GM23338 (cell line): ENCODE measurements at regions not wholly inside any gene's neighbourhood (a gene's known extent, or its start where the extent isn't known, plus 50 kb on each side); places are given as distances from the start of the nearest gene placed in this dataset.

Experiments
- ATAC-seq: fragments of 200-7000 bp; cut with Tn5 transposase; 3 replicates; pipeline ENCODE4 v1.9.1; 2020
- DNase-seq: peaks from one replicate; pipeline ENCODE4 v3.0.0-alpha.2; 2015; ENCODE audit warnings: low spot score
- H2AFZ ChIP-seq: fragments of 200-600 bp; sonication (generic); 2 replicates; pipeline ENCODE4 v1.8.0; 2016; ENCODE audit warnings: antibody characterized with exemption, mild to moderate bottlenecking, moderate library complexity
- H3F3A ChIP-seq: fragments of 200-600 bp; sonication (generic); replicated peaks from 2 replicates; pipeline ENCODE4 v1.8.0; 2017; ENCODE audit warnings: antibody characterized with exemption, mixed run types, low read depth
- H3K27ac ChIP-seq: fragments of 200-600 bp; sonication (generic); 2 replicates; pipeline ENCODE4 v1.6.1; 2016; ENCODE audit warnings: low read depth
- H3K27me3 ChIP-seq: fragments of 200-600 bp; sonication (generic); 2 replicates; pipeline ENCODE4 v1.8.0; 2016; ENCODE audit warnings: mild to moderate bottlenecking, mixed run types, moderate library complexity; ENCODE audit not compliant: insufficient read depth
- H3K36me3 ChIP-seq: fragments of 200-600 bp; sonication (generic); 2 replicates; pipeline ENCODE4 v1.8.0; 2016; ENCODE audit warnings: mild to moderate bottlenecking; ENCODE audit not compliant: insufficient read depth
- H3K4me1 ChIP-seq: fragments of 200-600 bp; sonication (generic); 2 replicates; pipeline ENCODE4 v1.8.0; 2016; ENCODE audit warnings: mild to moderate bottlenecking, moderate library complexity; ENCODE audit not compliant: insufficient read depth
- H3K4me2 ChIP-seq: fragments of 200-600 bp; sonication (generic); 2 replicates; pipeline ENCODE4 v1.7.1; 2017; ENCODE audit warnings: mixed run types
- H3K4me3 ChIP-seq: fragments of 200-600 bp; sonication (generic); 2 replicates; pipeline ENCODE4 v1.6.1; 2016; ENCODE audit warnings: mixed run types
- H3K79me2 ChIP-seq: fragments of 200-600 bp; sonication (generic); replicated peaks from 2 replicates; pipeline ENCODE4 v1.8.0; 2017; ENCODE audit warnings: mild to moderate bottlenecking; ENCODE audit not compliant: insufficient read depth
- H3K9me2 ChIP-seq: fragments of 200-600 bp; sonication (generic); 2 replicates; pipeline ENCODE4 v1.8.0; 2017; ENCODE audit not compliant: insufficient read depth
- H4K20me1 ChIP-seq: fragments of 200-600 bp; sonication (generic); replicated peaks from 2 replicates; pipeline ENCODE4 v1.8.0; 2017; ENCODE audit warnings: mild to moderate bottlenecking; ENCODE audit not compliant: insufficient read depth
- H3K27ac Mint-ChIP-seq: 2 replicates; pipeline ENCODE4 v1.8.0; 2020; ENCODE audit warnings: inconsistent platforms, mild to moderate bottlenecking, moderate library complexity, mixed read lengths
- H3K27me3 Mint-ChIP-seq: 3 replicates; pipeline ENCODE4 v1.8.0; 2022; ENCODE audit warnings: low read depth, mild to moderate bottlenecking, moderate library complexity, mixed read lengths, inconsistent platforms; ENCODE audit not compliant: insufficient read depth, poor library complexity
- H3K36me3 Mint-ChIP-seq: 3 replicates; pipeline ENCODE4 v1.8.0; 2021; ENCODE audit warnings: low read depth, mild to moderate bottlenecking, inconsistent platforms, moderate library complexity, mixed read lengths
- H3K4me1 Mint-ChIP-seq: 3 replicates; pipeline ENCODE4 v1.8.0; 2020; ENCODE audit warnings: mild to moderate bottlenecking, inconsistent platforms, mixed read lengths
- H3K4me3 Mint-ChIP-seq: 3 replicates; pipeline ENCODE4 v1.8.0; 2021; ENCODE audit warnings: moderate library complexity, mild to moderate bottlenecking, inconsistent platforms, mixed read lengths
- H3K9me3 Mint-ChIP-seq: 3 replicates; pipeline ENCODE4 v1.8.0; 2020; ENCODE audit warnings: moderate library complexity, mild to moderate bottlenecking, inconsistent platforms, mixed read lengths
- CREB1 ChIP-seq: fragments of 250-450 bp; sonication (Bioruptor Pico); IDR thresholded peaks from 2 replicates; pipeline ENCODE4 v1.5.0; 2020; ENCODE audit warnings: low read depth, mild to moderate bottlenecking, moderate library complexity
- CTCF ChIP-seq, 2 experiments: fragments of 200-600 bp in 1 of 2; sonication (generic) in 1 of 2; conservative IDR thresholded peaks; 2 replicates each; pipeline versions ENCODE4 v1.5.1 to v1.6.1; 2016 to 2017; ENCODE audit warnings: antibody characterized with exemption in 2 of 2, low read depth in 2 of 2, mild to moderate bottlenecking in 2 of 2, moderate library complexity in 1 of 2
- EZH2 ChIP-seq: fragments of 200-600 bp; sonication (generic); IDR thresholded peaks from one replicate; pipeline ENCODE4 v1.8.0; 2017; ENCODE audit warnings: antibody characterized with exemption, mild to moderate bottlenecking, low read depth; ENCODE audit not compliant: unreplicated experiment
- EZH2phosphoT487 ChIP-seq: fragments of 200-600 bp; sonication (generic); IDR thresholded peaks from one replicate; pipeline ENCODE4 v1.8.1; 2018; ENCODE audit warnings: antibody characterized with exemption; ENCODE audit not compliant: unreplicated experiment
- JUNB ChIP-seq: IDR thresholded peaks from one replicate; pipeline ENCODE4 v1.6.1; 2016; ENCODE audit warnings: antibody characterized with exemption; ENCODE audit not compliant: unreplicated experiment
- NANOG ChIP-seq: IDR thresholded peaks from 2 replicates; pipeline ENCODE4 v1.6.1; 2016; ENCODE audit warnings: antibody characterized with exemption, borderline replicate concordance
- POLR2AphosphoS5 ChIP-seq: IDR thresholded peaks from 2 replicates; pipeline ENCODE4 v1.6.1; 2016; ENCODE audit warnings: antibody characterized with exemption, low read depth
- ZNF114 ChIP-seq: fragments of 250-450 bp; sonication (Bioruptor Pico); IDR thresholded peaks from 2 replicates; pipeline ENCODE4 v1.5.0; 2020; ENCODE audit warnings: mild to moderate bottlenecking, moderate library complexity
- ZNF331 ChIP-seq: fragments of 250-450 bp; sonication (Bioruptor Pico); IDR thresholded peaks from 2 replicates; pipeline ENCODE4 v1.5.0; 2020; ENCODE audit warnings: low read depth, mild to moderate bottlenecking, moderate library complexity
- ZNF462 ChIP-seq: fragments of 250-450 bp; sonication (Bioruptor Pico); IDR thresholded peaks from 2 replicates; pipeline ENCODE4 v1.5.0; 2020; ENCODE audit warnings: mild to moderate bottlenecking, moderate library complexity

DNA sequence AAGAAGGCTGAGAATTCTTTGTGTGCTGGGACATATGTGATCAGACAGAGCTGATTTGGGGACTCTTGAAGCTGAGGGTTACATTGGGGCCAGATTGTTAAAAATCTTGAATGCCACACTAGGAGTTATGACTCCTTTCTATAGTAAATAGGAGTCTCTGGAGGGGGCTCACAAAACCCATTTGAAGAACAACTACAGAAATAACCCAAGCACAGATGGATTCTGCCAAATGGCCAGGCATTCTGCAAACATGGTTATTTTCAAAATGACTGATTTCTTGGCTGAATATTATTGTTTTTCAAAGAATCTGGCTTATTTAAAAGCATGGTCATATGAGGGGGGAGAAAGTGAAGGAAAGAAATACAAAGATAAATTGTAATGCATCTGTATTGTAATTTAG, 625.5 kb upstream of the TENM4 start:
- Histone ChIP-seq H3K4me2 (no peak overlapping the region), H3K36me3 (no peaks in the 10 kb centered on the region), H4K20me1 (no peaks in the 10 kb centered on the region), H3K9me2 (peaks cover under 1% of the 10 kb centered on the region; the same call in 1 of the 2 replicates), H3K27me3 (no peaks in the 10 kb centered on the region), H3K27ac (no peak overlapping the region), H3K4me1 (no peaks in the 10 kb centered on the region), H3F3A (no peaks in the 10 kb centered on the region), H2AFZ (no peak overlapping the region), H3K4me3 (no peak overlapping the region), H3K79me2 (no peaks in the 10 kb centered on the region)
- Mint-ChIP-seq H3K9me3 (no peaks in the 10 kb centered on the region), H3K36me3 (no peaks in the 10 kb centered on the region), H3K27me3 (no peaks in the 10 kb centered on the region), H3K4me3 (no peak overlapping the region), H3K4me1 (no peaks in the 10 kb centered on the region), H3K27ac (no peak overlapping the region)
- DNase-seq (no peak), ATAC-seq (no peak)
- TF ChIP-seq CREB1 (CRISPR knock-in tag) (no peak), NANOG (no peak), POLR2AphosphoS5 (no peak), ZNF114 (no peak), EZH2phosphoT487 (no peak), JUNB (no peak), ZNF331 (no peak), ZNF462 (CRISPR knock-in tag) (no peak)

DNA sequence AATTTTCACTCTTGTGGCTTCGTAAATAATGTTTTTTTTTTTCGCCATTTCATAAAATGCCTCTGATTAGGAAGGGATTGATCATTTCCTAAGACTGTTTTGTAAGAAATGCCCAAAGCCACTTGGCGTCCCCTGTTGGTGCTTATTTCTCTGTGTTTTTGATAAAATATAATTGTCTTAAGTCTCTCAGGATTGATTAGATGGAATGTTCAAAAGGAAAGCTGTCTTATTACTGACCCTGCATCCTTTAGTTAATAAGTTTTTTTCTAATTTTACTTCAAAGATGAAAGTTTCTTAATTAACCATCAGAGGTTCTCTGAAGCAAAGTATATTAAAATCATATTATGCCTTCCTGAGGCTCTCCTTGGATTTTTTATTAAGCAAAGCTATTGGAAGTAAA, 624.3 kb upstream of the TENM4 start:
- no peak overlapping the region; the same call in 1 of the 2 replicates for H2AFZ ChIP-seq
- H3K27ac ChIP-seq = no peak overlapping the region
- no peaks in the 10 kb centered on the region for H3F3A ChIP-seq
- H3K9me2 ChIP-seq = no peaks in the 10 kb centered on the region; the same call in 1 of the 2 replicates
- Mint-ChIP-seq H3K36me3 (no peaks in the 10 kb centered on the region), H3K27me3 (no peaks in the 10 kb centered on the region), H3K4me3 (no peak overlapping the region), H3K9me3 (no peaks in the 10 kb centered on the region), H3K27ac (no peak overlapping the region), H3K4me1 (no peaks in the 10 kb centered on the region)
- no peaks in the 10 kb centered on the region for H3K4me1 ChIP-seq
- H3K36me3 ChIP-seq = no peaks in the 10 kb centered on the region
- ATAC-seq = no peak
- no peaks in the 10 kb centered on the region for H3K27me3 ChIP-seq
- no peak for DNase-seq
- no peaks in the 10 kb centered on the region for H4K20me1 ChIP-seq
- H3K79me2 ChIP-seq = no peaks in the 10 kb centered on the region
- no peak overlapping the region for H3K4me2 ChIP-seq
- H3K4me3 ChIP-seq = no peak overlapping the region
- TF ChIP-seq EZH2 (no peak), CTCF (conservative IDR thresholded peaks at IDR 0.05; ENCODE audit: low read depth in 2 of 2) (no peak; a peak in 1 of 4 replicates), ZNF331 (no peak)
